Natural killer cell (primary cell): ENCODE measurements at regions not wholly inside any gene's neighbourhood (a gene's known extent, or its start where the extent isn't known, plus 50 kb on each side); places are given as distances from the start of the nearest gene placed in this dataset.

ENCODE experiments used
- ATAC-seq, 3 donors: fragments of 150-1000 bp in 2 of 3; fragments of 200-7000 bp in 1 of 3; cut with Tn5 transposase; 1 replicate in 1 of 3; 2 replicates in 2 of 3; pipeline ENCODE4 v1.10.0; 2021; ENCODE audit warnings: mild to moderate bottlenecking in 2 of 3, moderate library complexity in 2 of 3
- DNase-seq, 2 donors: peaks; one replicate each; pipeline versions ENCODE4 v3.0.0 to v3.0.0-alpha.2; 2013 to 2021; ENCODE audit warnings: mixed read lengths in 1 of 2
- H3K27ac ChIP-seq: one replicate; pipeline ENCODE4 v1.5.1; 2013; ENCODE audit warnings: mild to moderate bottlenecking, low read length
- H3K27me3 ChIP-seq: one replicate; pipeline ENCODE4 v1.6.1; 2013; ENCODE audit warnings: low read length; ENCODE audit not compliant: control insufficient read depth, insufficient read depth
- H3K36me3 ChIP-seq: one replicate; pipeline ENCODE4 v1.6.1; 2013; ENCODE audit warnings: low read length; ENCODE audit not compliant: control insufficient read depth, insufficient read depth
- H3K4me1 ChIP-seq: one replicate; pipeline ENCODE4 v1.6.1; 2013; ENCODE audit warnings: low read length; ENCODE audit not compliant: control insufficient read depth, insufficient read depth
- H3K4me3 ChIP-seq: one replicate; pipeline ENCODE4 v1.5.1; 2013; ENCODE audit warnings: low read length
- H3K9me3 ChIP-seq: one replicate; pipeline ENCODE4 v1.6.1; 2013; ENCODE audit warnings: low read length; ENCODE audit not compliant: control insufficient read depth, insufficient read depth
- H3K27ac Mint-ChIP-seq, 2 donors: one replicate each; pipeline ENCODE4 v1.8.0; 2022; ENCODE audit warnings: mild to moderate bottlenecking in 2 of 2, mixed read lengths in 2 of 2, moderate library complexity in 1 of 2
- H3K27me3 Mint-ChIP-seq, 2 donors: one replicate each; pipeline ENCODE4 v1.8.0; 2022; ENCODE audit warnings: low read depth in 2 of 2, mixed read lengths in 2 of 2
- H3K36me3 Mint-ChIP-seq: one replicate; pipeline ENCODE4 v1.8.0; 2022; ENCODE audit warnings: mixed read lengths
- H3K4me1 Mint-ChIP-seq, 2 donors: one replicate each; pipeline ENCODE4 v1.8.0; 2022; ENCODE audit warnings: mixed read lengths in 2 of 2
- H3K4me3 Mint-ChIP-seq: one replicate; pipeline ENCODE4 v1.8.0; 2022; ENCODE audit warnings: mild to moderate bottlenecking, moderate library complexity, mixed read lengths
- H3K9me3 Mint-ChIP-seq, 2 donors: one replicate each; pipeline ENCODE4 v1.8.0; 2022; ENCODE audit warnings: mixed read lengths in 2 of 2
- WGBS: methylation state at CpG from one replicate; pipeline ENCODE4 v1.1.7; 2013; ENCODE audit warnings: missing lambda C conversion rate; ENCODE audit not compliant: insufficient coverage; 5-methylcytosine and 5-hydroxymethylcytosine counted together
- intact Hi-C: fragments of 100-400 bp; cut with micrococcal nuclease; formaldehyde crosslinking; loops from one replicate; pipeline ENCODE4 v1.14.2; 2022
- TF ChIP-seq, protein P1 (sequence below): fragments of 200-600 bp; IDR thresholded peaks from one replicate; pipeline ENCODE4 v1.8.0; 2022; ENCODE audit warnings: antibody characterized with exemption

DNA sequence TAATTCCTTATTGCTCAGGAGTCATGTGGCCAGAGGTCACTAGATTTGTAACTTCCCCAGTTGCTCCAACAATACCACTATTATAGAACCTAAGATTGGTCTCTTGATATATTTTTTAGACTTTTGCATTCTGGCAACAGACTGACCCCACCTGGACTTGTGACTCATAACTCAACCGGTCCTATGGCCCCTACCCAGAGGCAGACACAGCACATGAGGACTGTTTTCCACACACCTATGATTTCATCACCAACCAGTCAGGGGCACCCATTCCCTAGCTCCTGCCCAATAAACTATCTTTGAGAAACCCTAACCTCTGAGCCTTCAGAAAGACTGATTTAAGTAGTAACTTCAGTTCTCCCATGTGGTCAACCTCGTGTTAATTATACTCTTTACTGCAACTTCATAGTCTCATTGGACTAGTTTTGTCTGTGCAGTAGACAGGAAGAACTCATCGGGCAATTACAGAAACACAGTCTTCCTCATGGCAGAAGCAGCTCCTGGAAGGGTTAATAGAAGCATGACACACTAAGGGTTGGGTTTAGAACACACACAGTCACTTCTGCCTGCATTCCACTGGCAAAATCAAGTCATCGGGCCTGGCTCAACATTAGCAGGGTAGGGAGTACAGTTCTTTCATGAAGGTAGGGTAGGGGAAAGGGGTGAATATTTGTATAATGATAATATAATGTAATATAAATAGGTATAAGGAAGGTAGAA lies 251.8 kb downstream of the UQCRFS1 start:
- H3K36me3 ChIP-seq = no peaks in the 10 kb centered on the region
- DNase-seq (no peak), ATAC-seq (no peak)
- Mint-ChIP-seq H3K27ac (no peak overlapping the region), H3K4me1 (no peaks in the 10 kb centered on the region), H3K27me3 (peaks cover 0 to 6% of the 10 kb centered on the region in 2 donors), H3K36me3 (no peaks in the 10 kb centered on the region), H3K9me3 (no peaks in the 10 kb centered on the region), H3K4me3 (no peak overlapping the region)
- H3K4me1 ChIP-seq = no peaks in the 10 kb centered on the region
- TF ChIP-seq, protein P1, sequence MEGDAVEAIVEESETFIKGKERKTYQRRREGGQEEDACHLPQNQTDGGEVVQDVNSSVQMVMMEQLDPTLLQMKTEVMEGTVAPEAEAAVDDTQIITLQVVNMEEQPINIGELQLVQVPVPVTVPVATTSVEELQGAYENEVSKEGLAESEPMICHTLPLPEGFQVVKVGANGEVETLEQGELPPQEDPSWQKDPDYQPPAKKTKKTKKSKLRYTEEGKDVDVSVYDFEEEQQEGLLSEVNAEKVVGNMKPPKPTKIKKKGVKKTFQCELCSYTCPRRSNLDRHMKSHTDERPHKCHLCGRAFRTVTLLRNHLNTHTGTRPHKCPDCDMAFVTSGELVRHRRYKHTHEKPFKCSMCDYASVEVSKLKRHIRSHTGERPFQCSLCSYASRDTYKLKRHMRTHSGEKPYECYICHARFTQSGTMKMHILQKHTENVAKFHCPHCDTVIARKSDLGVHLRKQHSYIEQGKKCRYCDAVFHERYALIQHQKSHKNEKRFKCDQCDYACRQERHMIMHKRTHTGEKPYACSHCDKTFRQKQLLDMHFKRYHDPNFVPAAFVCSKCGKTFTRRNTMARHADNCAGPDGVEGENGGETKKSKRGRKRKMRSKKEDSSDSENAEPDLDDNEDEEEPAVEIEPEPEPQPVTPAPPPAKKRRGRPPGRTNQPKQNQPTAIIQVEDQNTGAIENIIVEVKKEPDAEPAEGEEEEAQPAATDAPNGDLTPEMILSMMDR = no peak
- no peak overlapping the region for H3K4me3 ChIP-seq
- H3K27ac ChIP-seq = no peak overlapping the region
- 75% methylated on average over 3 of the region's 4 CpGs for WGBS
- H3K9me3 ChIP-seq = no peaks in the 10 kb centered on the region
- no peaks in the 10 kb centered on the region for H3K27me3 ChIP-seq
- intact Hi-C loops = no loop called here

- no peak overlapping the region for H3K4me3 Mint-ChIP-seq
- no peak overlapping the region for H3K27ac Mint-ChIP-seq
- H3K4me1 Mint-ChIP-seq = no peaks in the 10 kb centered on the region
- Histone ChIP-seq H3K36me3 (no peaks in the 10 kb centered on the region), H3K27ac (no peak overlapping the region), H3K9me3 (no peaks in the 10 kb centered on the region), H3K27me3 (no peaks in the 10 kb centered on the region), H3K4me1 (no peaks in the 10 kb centered on the region), H3K4me3 (no peak overlapping the region)
- H3K36me3 Mint-ChIP-seq = no peaks in the 10 kb centered on the region
- ATAC-seq = no peak
- H3K27me3 Mint-ChIP-seq = peaks cover 0 to 6% of the 10 kb centered on the region in 2 donors
- intact Hi-C loops = no loop called here
- TF ChIP-seq, protein P1 = no peak
- no peak for DNase-seq
- 78% methylated on average over 1 of the region's 1 CpG for WGBS
- no peaks in the 10 kb centered on the region for H3K9me3 Mint-ChIP-seq
These were observed 252.4 kb downstream of the UQCRFS1 start for GRCh38 chr19:28960586-28960985.

DNA sequence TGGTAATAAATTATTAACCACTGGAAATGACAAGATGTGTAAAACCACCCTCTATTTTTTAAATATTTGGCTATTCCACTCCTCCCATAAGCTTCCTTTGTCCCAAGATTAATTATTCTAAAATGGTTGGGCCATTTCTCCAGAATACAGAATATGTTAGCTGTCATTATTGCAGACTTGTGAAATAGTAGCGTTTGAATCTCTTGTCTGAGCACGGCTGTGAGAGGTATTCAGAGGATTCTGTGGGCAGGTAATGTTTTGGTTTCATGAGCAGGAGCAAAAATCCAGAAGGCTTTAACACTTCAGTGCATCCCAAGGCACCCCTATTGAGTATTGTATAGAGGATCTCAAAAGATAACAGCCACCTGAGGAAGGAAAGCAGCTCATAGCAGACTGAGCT lies 256.0 kb downstream of the UQCRFS1 start:
- no peak for DNase-seq
- Histone ChIP-seq H3K36me3 (no peaks in the 10 kb centered on the region), H3K4me1 (no peaks in the 10 kb centered on the region), H3K9me3 (no peaks in the 10 kb centered on the region), H3K4me3 (no peak overlapping the region), H3K27ac (no peak overlapping the region), H3K27me3 (no peaks in the 10 kb centered on the region)
- H3K27me3 Mint-ChIP-seq = no peaks in the 10 kb centered on the region
- intact Hi-C loops = no loop called here
- H3K4me1 Mint-ChIP-seq = no peaks in the 10 kb centered on the region
- ATAC-seq = no peak
- H3K9me3 Mint-ChIP-seq = no peaks in the 10 kb centered on the region
- 87% methylated on average over 2 of the region's 2 CpGs for WGBS
- TF ChIP-seq, protein P1 = no peak
- H3K4me3 Mint-ChIP-seq = no peak overlapping the region
- no peak overlapping the region for H3K27ac Mint-ChIP-seq
- H3K36me3 Mint-ChIP-seq = no peaks in the 10 kb centered on the region

- TF ChIP-seq, protein P1 = no peak
- Histone ChIP-seq H3K27me3 (no peaks in the 10 kb centered on the region), H3K4me1 (no peaks in the 10 kb centered on the region), H3K27ac (no peak overlapping the region), H3K4me3 (no peak overlapping the region), H3K9me3 (no peaks in the 10 kb centered on the region), H3K36me3 (no peaks in the 10 kb centered on the region)
- Mint-ChIP-seq H3K4me3 (no peak overlapping the region), H3K27me3 (no peaks in the 10 kb centered on the region), H3K36me3 (no peaks in the 10 kb centered on the region), H3K4me1 (no peaks in the 10 kb centered on the region), H3K27ac (no peak overlapping the region), H3K9me3 (no peaks in the 10 kb centered on the region)
- DNase-seq (no peak), ATAC-seq (no peak)
- 86% methylated on average over 3 of the region's 3 CpGs for whole genome bisulfite sequencing
- intact Hi-C loops = no loop called here
These were observed 256.5 kb downstream of the UQCRFS1 start for GRCh38 chr19:28956421-28956820.
